OCI-LY1 (cell line): ENCODE measurements at regions not wholly inside any gene's neighbourhood (a gene's known extent, or its start where the extent isn't known, plus 50 kb on each side); places are given as distances from the start of the nearest gene placed in this dataset.
"Not testable (repeated sequence)": the region's sequence is repeated elsewhere in the genome, so short reads cannot be mapped to it uniquely, and the experiment has no call there.

Experiments used
- H2AFZ ChIP-seq: fragments of 200-600 bp; sonication (generic), shearing (Covaris generic); 2 replicates; pipeline ENCODE4 v1.6.0; 2014; ENCODE audit warnings: antibody characterized with exemption, mild to moderate bottlenecking, low read length
- H3F3A ChIP-seq: fragments of 200-600 bp; sonication (generic), shearing (Covaris generic); 2 replicates; pipeline ENCODE4 v1.6.0; 2014; ENCODE audit warnings: mild to moderate bottlenecking, antibody characterized with exemption, low read length, moderate library complexity; ENCODE audit not compliant: insufficient read depth
- H3K27ac ChIP-seq: fragments of 200-600 bp; sonication (generic); 2 replicates; pipeline ENCODE4 v1.5.1; 2014; ENCODE audit warnings: low read length, mixed run types, mild to moderate bottlenecking, low read depth; ENCODE audit not compliant: poor library complexity, severe bottlenecking
- H3K27me3 ChIP-seq: fragments of 200-600 bp; sonication (generic); 2 replicates; pipeline ENCODE4 v1.6.0; 2014; ENCODE audit warnings: antibody characterized with exemption, mild to moderate bottlenecking, low read length, moderate library complexity; ENCODE audit not compliant: insufficient read depth
- H3K36me3 ChIP-seq: fragments of 200-600 bp; sonication (generic); 2 replicates; pipeline ENCODE4 v1.6.1; 2014; ENCODE audit warnings: mild to moderate bottlenecking, antibody characterized with exemption, low read length, moderate library complexity, mixed read lengths; ENCODE audit not compliant: insufficient read depth
- H3K4me1 ChIP-seq: fragments of 200-600 bp; sonication (generic); 2 replicates; pipeline ENCODE4 v1.5.1; 2014; ENCODE audit warnings: mild to moderate bottlenecking, low read length, moderate library complexity; ENCODE audit not compliant: insufficient read depth, severe bottlenecking
- H3K4me2 ChIP-seq: fragments of 200-600 bp; sonication (generic), shearing (Covaris generic); 2 replicates; pipeline ENCODE4 v1.6.1; 2014; ENCODE audit warnings: low read length
- H3K4me3 ChIP-seq: fragments of 200-600 bp; sonication (generic); 2 replicates; pipeline ENCODE4 v1.5.1; 2014; ENCODE audit warnings: low read length, low read depth, mild to moderate bottlenecking, mixed read lengths; ENCODE audit not compliant: poor library complexity, severe bottlenecking
- H3K79me2 ChIP-seq: fragments of 200-600 bp; shearing (Covaris generic); 2 replicates; pipeline ENCODE4 v1.6.1; 2016; ENCODE audit warnings: mixed run types, low read length, mixed read lengths; ENCODE audit not compliant: insufficient read depth
- H3K9ac ChIP-seq: fragments of 200-600 bp; sonication (generic), shearing (Covaris generic); 2 replicates; pipeline ENCODE4 v1.6.1; 2014; ENCODE audit warnings: mild to moderate bottlenecking, low read length, mixed read lengths
- H3K9me2 ChIP-seq: fragments of 200-600 bp; sonication (generic), shearing (Covaris generic); 2 replicates; pipeline ENCODE4 v1.6.1; 2014; ENCODE audit warnings: low read depth, mild to moderate bottlenecking, low read length, mixed read lengths
- H3K9me3 ChIP-seq: fragments of 200-600 bp; shearing (Covaris generic); 2 replicates; pipeline ENCODE4 v1.6.1; 2014; ENCODE audit warnings: low read length, mixed read lengths
- H4K20me1 ChIP-seq: fragments of 200-600 bp; sonication (generic), shearing (Covaris generic); 2 replicates; pipeline ENCODE4 v1.6.0; 2016; ENCODE audit warnings: mild to moderate bottlenecking, low read length; ENCODE audit not compliant: insufficient read depth
- EZH2 ChIP-seq: fragments of 200-600 bp; sonication (generic), shearing (Covaris generic); IDR thresholded peaks from 2 replicates; pipeline ENCODE4 v1.8.0; 2017; ENCODE audit warnings: borderline replicate concordance, mixed run types, mild to moderate bottlenecking, antibody characterized with exemption, low read length, moderate library complexity, mixed read lengths
- TF ChIP-seq, protein P1 (sequence below): fragments of 200-600 bp; sonication (generic), shearing (Covaris generic); IDR thresholded peaks from 2 replicates; pipeline ENCODE4 v1.5.1; 2017; ENCODE audit warnings: mild to moderate bottlenecking, antibody characterized with exemption, low read length, moderate library complexity, mixed read lengths

DNA sequence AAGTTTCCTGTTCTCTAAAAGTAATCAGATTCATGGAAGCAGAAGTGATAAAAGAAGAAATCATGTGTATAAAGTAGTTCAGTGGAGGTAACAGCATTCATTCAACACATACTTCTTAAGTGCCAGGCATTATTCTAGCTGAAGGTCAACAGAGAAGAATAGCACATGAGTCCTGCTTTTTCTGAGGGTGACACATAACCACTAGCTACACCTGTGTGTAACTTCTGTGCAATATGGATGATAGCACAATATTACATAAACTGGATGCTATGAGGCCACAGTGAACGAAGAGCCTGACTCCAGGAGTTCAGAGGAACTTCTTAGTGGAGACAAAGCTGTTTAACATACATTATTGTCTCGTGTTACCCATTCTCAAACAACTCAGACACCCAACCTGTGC lies 114.3 kb upstream of the PCED1B start:
- no peaks in the 10 kb centered on the region for H3K27me3 ChIP-seq
- H3K4me1 ChIP-seq, result no peaks in the 10 kb centered on the region
- no peaks in the 10 kb centered on the region for H3F3A ChIP-seq
- no peak overlapping the region for H3K4me3 ChIP-seq
- H4K20me1 ChIP-seq, result no peaks in the 10 kb centered on the region
- H3K9me3 ChIP-seq, result no peaks in the 10 kb centered on the region
- TF ChIP-seq, protein P1, sequence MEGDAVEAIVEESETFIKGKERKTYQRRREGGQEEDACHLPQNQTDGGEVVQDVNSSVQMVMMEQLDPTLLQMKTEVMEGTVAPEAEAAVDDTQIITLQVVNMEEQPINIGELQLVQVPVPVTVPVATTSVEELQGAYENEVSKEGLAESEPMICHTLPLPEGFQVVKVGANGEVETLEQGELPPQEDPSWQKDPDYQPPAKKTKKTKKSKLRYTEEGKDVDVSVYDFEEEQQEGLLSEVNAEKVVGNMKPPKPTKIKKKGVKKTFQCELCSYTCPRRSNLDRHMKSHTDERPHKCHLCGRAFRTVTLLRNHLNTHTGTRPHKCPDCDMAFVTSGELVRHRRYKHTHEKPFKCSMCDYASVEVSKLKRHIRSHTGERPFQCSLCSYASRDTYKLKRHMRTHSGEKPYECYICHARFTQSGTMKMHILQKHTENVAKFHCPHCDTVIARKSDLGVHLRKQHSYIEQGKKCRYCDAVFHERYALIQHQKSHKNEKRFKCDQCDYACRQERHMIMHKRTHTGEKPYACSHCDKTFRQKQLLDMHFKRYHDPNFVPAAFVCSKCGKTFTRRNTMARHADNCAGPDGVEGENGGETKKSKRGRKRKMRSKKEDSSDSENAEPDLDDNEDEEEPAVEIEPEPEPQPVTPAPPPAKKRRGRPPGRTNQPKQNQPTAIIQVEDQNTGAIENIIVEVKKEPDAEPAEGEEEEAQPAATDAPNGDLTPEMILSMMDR, result no peak
- no peak for TF ChIP-seq EZH2
- no peaks in the 10 kb centered on the region for H3K9me2 ChIP-seq
- H2AFZ ChIP-seq, result no peak overlapping the region
- H3K79me2 ChIP-seq, result no peaks in the 10 kb centered on the region
- H3K36me3 ChIP-seq, result no peaks in the 10 kb centered on the region
- H3K9ac ChIP-seq, result no peak overlapping the region
- no peak overlapping the region for H3K27ac ChIP-seq
- H3K4me2 ChIP-seq, result no peak overlapping the region

DNA sequence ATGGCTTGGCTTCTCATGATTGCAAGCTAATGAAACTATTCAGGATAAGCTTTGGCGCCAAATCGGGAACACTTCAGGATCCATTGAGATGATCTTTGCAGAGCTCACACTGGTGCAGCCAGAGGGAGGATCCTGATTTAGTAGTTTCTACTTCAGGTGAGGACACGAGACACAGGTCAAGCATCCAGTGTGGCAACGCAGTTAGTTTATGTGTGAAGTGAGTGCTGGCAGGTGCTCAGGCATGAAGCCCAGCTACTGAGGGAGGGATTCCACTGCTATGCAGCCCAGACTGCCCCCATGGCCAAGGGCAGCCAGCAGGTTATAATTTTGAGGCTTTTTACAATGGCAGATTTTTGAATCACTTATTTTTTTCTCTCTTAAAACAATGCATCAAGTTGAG lies 113.5 kb upstream of the PCED1B start:
- no peaks in the 10 kb centered on the region for H3K9me3 ChIP-seq
- H3K27ac ChIP-seq, result no peak overlapping the region
- no peak overlapping the region for H3K9ac ChIP-seq
- TF ChIP-seq EZH2, result no peak
- TF ChIP-seq, protein P1, result no peak
- no peaks in the 10 kb centered on the region for H3K27me3 ChIP-seq
- no peak overlapping the region for H2AFZ ChIP-seq
- no peaks in the 10 kb centered on the region for H3K4me1 ChIP-seq
- no peaks in the 10 kb centered on the region for H4K20me1 ChIP-seq
- no peaks in the 10 kb centered on the region for H3K9me2 ChIP-seq
- no peaks in the 10 kb centered on the region for H3F3A ChIP-seq
- no peak overlapping the region for H3K4me3 ChIP-seq
- H3K79me2 ChIP-seq, result no peaks in the 10 kb centered on the region
- no peak overlapping the region for H3K4me2 ChIP-seq
- no peaks in the 10 kb centered on the region for H3K36me3 ChIP-seq

DNA sequence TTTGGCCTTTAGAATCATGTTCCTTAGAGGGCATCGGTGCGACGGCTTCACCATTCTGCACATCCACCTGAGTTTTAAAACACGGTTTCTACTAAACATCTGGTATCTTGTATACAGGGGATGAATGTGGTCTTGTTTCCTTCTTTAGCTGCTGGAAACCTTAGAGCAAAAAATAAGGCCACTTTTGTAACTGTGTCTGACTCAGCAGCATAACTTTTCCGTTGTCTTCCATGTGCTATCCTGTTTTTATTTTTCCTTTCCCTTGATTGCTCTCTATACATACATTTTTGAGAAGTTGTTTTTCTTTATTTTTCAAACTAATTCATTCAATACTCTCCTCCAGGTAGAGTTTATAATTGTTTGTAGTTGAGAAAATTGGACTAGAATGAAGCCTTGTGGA lies 108.8 kb upstream of the PCED1B start:
- Histone ChIP-seq H3K4me2 (no peak overlapping the region), H2AFZ (no peak overlapping the region), H3K27me3 (no peaks in the 10 kb centered on the region), H3K27ac (no peak overlapping the region), H3K36me3 (no peaks in the 10 kb centered on the region), H3F3A (no peaks in the 10 kb centered on the region), H3K9me2 (no peaks in the 10 kb centered on the region), H3K4me3 (no peak overlapping the region), H3K79me2 (no peaks in the 10 kb centered on the region), H3K9ac (no peak overlapping the region), H3K4me1 (no peaks in the 10 kb centered on the region), H3K9me3 (no peaks in the 10 kb centered on the region), H4K20me1 (no peaks in the 10 kb centered on the region)
- TF ChIP-seq, protein P1, result no peak
- TF ChIP-seq EZH2, result no peak

DNA sequence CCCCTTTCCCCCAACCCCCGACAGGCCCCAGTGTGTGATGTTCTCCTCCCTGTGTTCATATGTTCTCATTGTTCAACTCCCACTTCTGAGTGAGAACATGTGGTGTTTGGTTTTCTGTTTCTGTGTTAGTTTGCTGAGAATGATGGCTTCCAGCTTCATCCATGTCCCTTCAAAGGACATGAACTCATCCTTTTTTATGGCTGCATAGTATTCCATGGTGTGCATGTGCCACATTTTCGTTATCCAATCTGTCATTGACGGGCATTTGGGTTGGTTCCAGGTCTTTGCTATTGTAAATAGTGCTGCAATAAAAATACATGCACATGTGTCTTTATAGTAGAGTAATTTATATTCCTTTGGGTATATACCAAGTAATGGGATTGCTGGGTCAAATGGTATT lies 105.5 kb upstream of the PCED1B start:
- not testable (repeated sequence) for H3K4me3 ChIP-seq, H3F3A ChIP-seq, H3K27ac ChIP-seq, H4K20me1 ChIP-seq, H3K27me3 ChIP-seq, H3K9me3 ChIP-seq, H3K4me1 ChIP-seq, H3K4me2 ChIP-seq, H3K79me2 ChIP-seq, H2AFZ ChIP-seq, H3K9me2 ChIP-seq, H3K9ac ChIP-seq, H3K36me3 ChIP-seq
